NB4 (cell line): ENCODE measurements at regions not wholly inside any gene's neighbourhood (a gene's known extent, or its start where the extent isn't known, plus 50 kb on each side); places are given as distances from the start of the nearest gene placed in this dataset.

Source experiments
- DNase-seq: peaks from one replicate; pipeline ENCODE4 v3.0.0; 2010; ENCODE audit warnings: low read depth
- H3K4me3 ChIP-seq: one replicate; pipeline ENCODE4 v1.5.1; 2011; ENCODE audit warnings: mild to moderate bottlenecking, low read depth, low read length, moderate library complexity
- MYC ChIP-seq: IDR thresholded peaks from 2 replicates; pipeline ENCODE4 v1.6.1; 2011; ENCODE audit warnings: low read depth, low read length
- POLR2A ChIP-seq: IDR thresholded peaks from 2 replicates; pipeline ENCODE4 v1.6.1; 2011; ENCODE audit warnings: mild to moderate bottlenecking; ENCODE audit not compliant: insufficient read length; ENCODE audit errors: extremely low read depth
- TF ChIP-seq, protein P1 (sequence below): IDR thresholded peaks from 2 replicates; pipeline ENCODE4 v1.6.1; 2011; ENCODE audit warnings: low read depth, low read length
- TF ChIP-seq, protein P2 (sequence below): IDR thresholded peaks from one replicate; pipeline ENCODE4 v1.5.1; 2012; ENCODE audit warnings: low read depth, low read length

DNA sequence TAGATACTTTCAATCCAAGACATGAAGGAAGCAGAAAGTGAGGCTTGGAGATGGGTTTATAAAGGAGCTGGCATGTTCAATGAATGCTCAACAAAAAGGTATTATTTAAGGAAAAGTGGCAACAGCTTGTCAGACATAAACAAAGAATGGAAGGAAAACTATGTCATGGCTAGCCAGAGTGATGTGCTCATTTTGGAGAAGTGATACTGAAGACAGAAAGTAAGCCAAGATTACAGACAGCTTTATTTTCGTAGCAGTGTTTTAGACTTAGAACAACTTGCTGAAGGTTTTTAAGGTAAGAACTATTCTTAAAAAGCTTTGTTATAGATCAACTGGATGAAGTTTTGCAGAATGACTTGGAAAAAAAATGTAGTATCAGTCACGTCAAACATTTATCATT, 160.5 kb upstream of the FERD3L start:
- DNase-seq = no peak
- TF ChIP-seq, protein P1, sequence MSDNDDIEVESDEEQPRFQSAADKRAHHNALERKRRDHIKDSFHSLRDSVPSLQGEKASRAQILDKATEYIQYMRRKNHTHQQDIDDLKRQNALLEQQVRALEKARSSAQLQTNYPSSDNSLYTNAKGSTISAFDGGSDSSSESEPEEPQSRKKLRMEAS = no peak
- TF ChIP-seq MYC (no peak), POLR2A (no peak)
- TF ChIP-seq, protein P2, sequence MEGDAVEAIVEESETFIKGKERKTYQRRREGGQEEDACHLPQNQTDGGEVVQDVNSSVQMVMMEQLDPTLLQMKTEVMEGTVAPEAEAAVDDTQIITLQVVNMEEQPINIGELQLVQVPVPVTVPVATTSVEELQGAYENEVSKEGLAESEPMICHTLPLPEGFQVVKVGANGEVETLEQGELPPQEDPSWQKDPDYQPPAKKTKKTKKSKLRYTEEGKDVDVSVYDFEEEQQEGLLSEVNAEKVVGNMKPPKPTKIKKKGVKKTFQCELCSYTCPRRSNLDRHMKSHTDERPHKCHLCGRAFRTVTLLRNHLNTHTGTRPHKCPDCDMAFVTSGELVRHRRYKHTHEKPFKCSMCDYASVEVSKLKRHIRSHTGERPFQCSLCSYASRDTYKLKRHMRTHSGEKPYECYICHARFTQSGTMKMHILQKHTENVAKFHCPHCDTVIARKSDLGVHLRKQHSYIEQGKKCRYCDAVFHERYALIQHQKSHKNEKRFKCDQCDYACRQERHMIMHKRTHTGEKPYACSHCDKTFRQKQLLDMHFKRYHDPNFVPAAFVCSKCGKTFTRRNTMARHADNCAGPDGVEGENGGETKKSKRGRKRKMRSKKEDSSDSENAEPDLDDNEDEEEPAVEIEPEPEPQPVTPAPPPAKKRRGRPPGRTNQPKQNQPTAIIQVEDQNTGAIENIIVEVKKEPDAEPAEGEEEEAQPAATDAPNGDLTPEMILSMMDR = no peak
- H3K4me3 ChIP-seq = no peak overlapping the region

DNA sequence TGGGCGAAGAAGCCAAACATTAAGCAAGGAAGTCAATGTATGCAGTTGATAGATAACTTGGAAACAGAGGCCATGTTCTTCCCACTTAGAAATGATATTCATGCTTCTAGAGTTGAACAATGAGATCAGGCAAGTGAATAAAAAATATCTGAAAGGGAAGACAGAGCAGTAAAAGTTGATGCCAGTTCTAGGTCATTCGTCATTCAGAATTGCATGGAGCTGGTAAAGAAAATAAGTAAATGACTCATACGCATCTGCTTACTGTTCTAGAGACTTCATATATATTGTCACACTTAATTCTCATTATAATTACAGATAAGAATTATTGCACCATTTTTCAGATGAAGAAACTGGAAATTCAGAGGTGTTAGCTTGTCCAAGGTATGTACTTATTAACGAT, 158.9 kb upstream of the FERD3L start:
- H3K4me3 ChIP-seq = no peak overlapping the region
- TF ChIP-seq MYC (no peak), POLR2A (no peak)
- TF ChIP-seq, protein P2 = no peak
- TF ChIP-seq, protein P1 = no peak
- DNase-seq = no peak

DNA sequence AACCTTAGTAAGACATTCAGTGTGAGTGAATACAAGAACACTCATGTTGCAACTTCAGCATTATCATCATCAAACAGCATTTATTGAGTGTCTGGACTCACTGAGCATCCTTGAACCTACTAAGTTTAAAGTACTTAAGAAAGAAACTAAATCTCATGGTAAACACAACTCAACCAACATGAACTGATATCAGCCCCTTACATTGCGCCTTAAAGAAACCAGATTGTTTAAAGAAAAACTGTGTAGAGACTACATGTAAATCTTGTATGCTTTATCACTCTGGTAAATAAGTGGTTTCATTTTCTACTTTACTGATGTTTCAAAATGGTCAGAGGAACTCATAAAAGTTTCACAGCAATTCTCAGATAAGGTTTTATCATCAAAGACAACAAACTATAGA, 157.5 kb upstream of the FERD3L start:
- TF ChIP-seq MYC = no peak
- TF ChIP-seq, protein P1 = no peak
- TF ChIP-seq, protein P2 = no peak
- TF ChIP-seq POLR2A = no peak
- H3K4me3 ChIP-seq = no peak overlapping the region

DNA sequence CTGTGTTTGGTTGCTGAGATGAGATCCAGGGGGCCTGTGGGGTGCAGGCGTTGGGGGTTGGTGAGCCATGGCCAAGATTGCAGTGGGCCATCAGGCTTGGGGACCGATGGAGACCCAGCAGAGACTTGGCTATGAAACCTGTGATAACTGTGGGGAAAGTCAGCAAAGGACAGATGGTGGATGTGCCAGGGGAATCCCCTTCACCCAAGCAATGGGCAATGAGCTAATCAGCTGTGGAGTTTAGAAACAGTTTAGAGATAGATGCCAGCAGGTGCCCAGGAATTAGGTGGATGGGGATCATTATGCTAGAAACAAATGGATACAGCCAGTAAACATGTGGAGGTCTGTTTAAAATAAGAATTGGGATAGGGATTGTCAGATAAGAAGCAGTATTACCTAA, 151.4 kb upstream of the FERD3L start:
- TF ChIP-seq POLR2A = no peak
- TF ChIP-seq MYC = no peak
- TF ChIP-seq, protein P1 = no peak
- TF ChIP-seq, protein P2 = no peak
- H3K4me3 ChIP-seq = no peak overlapping the region
- DNase-seq = no peak

More for the DNA sequence above, 157.5 kb upstream of the FERD3L start:
- DNase-seq = no peak

DNA sequence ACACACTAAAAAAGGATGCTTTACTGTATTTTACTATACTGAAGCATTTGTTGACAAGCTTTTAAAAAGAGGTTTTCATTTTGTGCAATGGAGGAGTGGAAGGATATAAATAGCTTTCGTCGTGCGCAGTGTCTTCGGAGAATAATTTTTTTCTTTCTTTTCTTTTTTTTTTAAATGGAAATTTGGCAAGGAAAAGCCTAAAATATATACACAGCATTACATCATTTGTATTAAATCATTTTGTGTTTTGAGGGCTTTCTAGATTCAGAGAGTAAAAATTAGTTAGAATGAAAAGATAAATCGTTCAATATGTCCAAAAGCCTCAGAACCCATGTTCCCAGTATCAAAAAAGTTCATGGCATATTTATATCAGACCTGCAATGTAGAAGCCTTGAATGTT, 150.2 kb upstream of the FERD3L start:
- H3K4me3 ChIP-seq = no peak overlapping the region
- no peak for TF ChIP-seq POLR2A
- TF ChIP-seq, protein P2 = no peak
- TF ChIP-seq MYC = no peak
- TF ChIP-seq, protein P1 = no peak
- no peak for DNase-seq

DNA sequence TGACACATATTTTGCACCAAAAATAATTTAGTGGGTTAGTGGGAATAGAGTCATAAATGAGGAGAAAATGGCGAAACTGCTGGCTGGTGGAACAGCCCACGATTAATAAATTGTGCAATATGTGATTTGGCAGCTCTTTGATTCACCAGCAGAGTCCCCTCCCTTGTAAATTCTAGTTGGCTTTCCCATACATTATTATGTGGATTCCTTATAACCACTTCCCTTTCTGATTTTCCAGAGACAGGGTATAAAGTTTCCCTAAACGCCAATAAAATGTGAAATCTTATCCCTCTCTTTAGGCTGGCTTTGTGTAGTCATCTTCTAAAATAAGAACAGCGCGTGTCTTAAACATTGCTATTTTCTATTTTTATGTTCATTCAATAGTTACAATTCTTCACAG, 149.4 kb upstream of the FERD3L start:
- TF ChIP-seq, protein P2 = no peak
- no peak for TF ChIP-seq POLR2A
- TF ChIP-seq, protein P1 = no peak
- no peak for TF ChIP-seq MYC
- H3K4me3 ChIP-seq = no peak overlapping the region
- no peak for DNase-seq
